HG03060 (cell line): ENCODE measurements at regions not wholly inside any gene's neighbourhood (a gene's known extent, or its start where the extent isn't known, plus 50 kb on each side); places are given as distances from the start of the nearest gene placed in this dataset.
"Not testable (repeated sequence)": the region's sequence is repeated elsewhere in the genome, so short reads cannot be mapped to it uniquely, and the experiment has no call there.

Experiments
- ATAC-seq: cut with Tn5 transposase; IDR thresholded peaks from one replicate; pipeline ENCODE4 v1.9.1; 2021; ENCODE audit warnings: low read depth, moderate number of reproducible peaks; ENCODE audit not compliant: unreplicated experiment

- ATAC-seq: no peak
Observed at GRCh38 chr3:109982201-109982600, 644.9 kb upstream of the DPPA4 start.

- ATAC-seq: no peak
Observed at GRCh38 chr3:109984976-109985375, 647.6 kb upstream of the DPPA4 start.

GRCh38 chr3:109985943-109986555 is 648.7 kb upstream of the DPPA4 start:
- ATAC-seq: no peak

- no peak for ATAC-seq
Observed at GRCh38 chr3:109994853-109995252, 657.5 kb upstream of the DPPA4 start.

- no peak for ATAC-seq
Observed at GRCh38 chr3:109995377-109995776, 658.0 kb upstream of the DPPA4 start.

- ATAC-seq: not testable (repeated sequence)
Observed at GRCh38 chr3:110001905-110002304, 664.6 kb upstream of the DPPA4 start.

GRCh38 chr3:110006913-110007312 is 669.6 kb upstream of the DPPA4 start:
- ATAC-seq: no peak

GRCh38 chr3:110015231-110015963 is 678.1 kb upstream of the DPPA4 start:
- no peak for ATAC-seq

GRCh38 chr3:110016235-110016815 is 679.0 kb upstream of the DPPA4 start:
- no peak for ATAC-seq

- no peak for ATAC-seq
Observed at GRCh38 chr3:110017304-110017703, 680.0 kb upstream of the DPPA4 start.

- ATAC-seq: no peak
Observed at GRCh38 chr3:110021659-110022058, 684.3 kb upstream of the DPPA4 start.

- ATAC-seq: not testable (repeated sequence)
Observed at GRCh38 chr3:110023022-110023421, 685.7 kb upstream of the DPPA4 start.

GRCh38 chr3:110026421-110026820 is 689.1 kb upstream of the DPPA4 start:
- ATAC-seq: no peak

GRCh38 chr3:110027446-110028080 is 690.2 kb upstream of the DPPA4 start:
- no peak for ATAC-seq

- no peak for ATAC-seq
Observed at GRCh38 chr3:110031975-110032374, 694.6 kb upstream of the DPPA4 start.

- ATAC-seq: no peak
Observed at GRCh38 chr3:110059431-110059830, 722.1 kb upstream of the DPPA4 start.

GRCh38 chr3:110062716-110063115 is 725.4 kb upstream of the DPPA4 start:
- ATAC-seq: no peak

- ATAC-seq: no peak
Observed at GRCh38 chr3:110063178-110063577, 725.8 kb upstream of the DPPA4 start.

- ATAC-seq: no peak
Observed at GRCh38 chr3:110066206-110066605, 728.9 kb upstream of the DPPA4 start.

- ATAC-seq: no peak
Observed at GRCh38 chr3:110067527-110067926, 730.2 kb upstream of the DPPA4 start.

- ATAC-seq: no peak
Observed at GRCh38 chr3:110069761-110070160, 732.4 kb upstream of the DPPA4 start.
